GM10266 (cell line): ENCODE measurements at regions not wholly inside any gene's neighbourhood (a gene's known extent, or its start where the extent isn't known, plus 50 kb on each side); places are given as distances from the start of the nearest gene placed in this dataset.

ENCODE experiments used
- DNase-seq: peaks from one replicate; pipeline ENCODE4 v3.0.0; 2012; ENCODE audit errors: extremely low spot score
- CTCF ChIP-seq: IDR thresholded peaks from 2 replicates; pipeline ENCODE4 v1.5.1; 2012; ENCODE audit warnings: mild to moderate bottlenecking, low read depth; ENCODE audit not compliant: control insufficient read depth, insufficient read depth; ENCODE audit errors: missing control alignments

DNA sequence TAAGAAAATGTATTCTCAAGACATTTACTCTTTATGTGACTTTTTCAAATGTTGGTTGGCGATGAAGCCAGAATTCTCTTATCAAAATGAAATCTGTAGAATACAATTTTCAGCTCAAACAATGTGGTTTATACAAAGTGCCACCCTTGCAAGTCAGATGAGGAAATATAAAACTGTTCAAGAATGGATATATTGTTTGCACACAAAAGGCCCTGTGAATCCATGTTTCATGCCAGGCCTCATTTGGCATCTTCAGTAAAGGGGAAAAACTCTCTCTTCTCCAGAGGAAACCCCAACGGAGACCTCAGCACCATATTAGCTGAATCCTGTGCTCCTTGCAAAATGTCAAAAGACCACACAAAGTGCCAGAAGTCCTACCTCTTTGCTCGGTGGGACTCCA is 310.4 kb downstream of the RRAGC start:
- no peak for TF ChIP-seq CTCF
- DNase-seq, result no peak

- DNase-seq, result no peak
- no peak for TF ChIP-seq CTCF
Measured at GRCh38 chr1:38547321-38547720, 312.3 kb downstream of the RRAGC start.

GRCh38 chr1:38546636-38547035 is 312.9 kb downstream of the RRAGC start:
- no peak for DNase-seq
- TF ChIP-seq CTCF, result no peak

- no peak for TF ChIP-seq CTCF
- DNase-seq, result no peak
Measured at GRCh38 chr1:38541223-38541622, 318.3 kb downstream of the RRAGC start.

GRCh38 chr1:38539931-38540330 is 319.6 kb downstream of the RRAGC start:
- no peak for DNase-seq
- no peak for TF ChIP-seq CTCF

- no peak for DNase-seq
- no peak for TF ChIP-seq CTCF
Measured at GRCh38 chr1:38538834-38539233, 320.7 kb downstream of the RRAGC start.

GRCh38 chr1:38536089-38536488 is 323.5 kb downstream of the RRAGC start:
- no peak for DNase-seq
- no peak for TF ChIP-seq CTCF

GRCh38 chr1:38534473-38534823 is 325.1 kb downstream of the RRAGC start:
- no peak for TF ChIP-seq CTCF
- DNase-seq, result no peak
